Lower leg skin (tissue), 3 donors: ENCODE measurements at regions not wholly inside any gene's neighbourhood (a gene's known extent, or its start where the extent isn't known, plus 50 kb on each side); places are given as distances from the start of the nearest gene placed in this dataset.

Experiments used
- CTCF ChIP-seq, 3 donors: fragments of 450-650 bp; IDR thresholded peaks; one replicate each; pipeline ENCODE4 v1.5.1; 2016; ENCODE audit warnings: antibody characterized with exemption in 3 of 3, mild to moderate bottlenecking in 3 of 3, moderate library complexity in 2 of 3
- POLR2A ChIP-seq, 2 donors: fragments of 450-650 bp; IDR thresholded peaks; one replicate each; pipeline ENCODE4 v1.6.1; 2016 to 2017; ENCODE audit warnings: antibody characterized with exemption in 2 of 2, mild to moderate bottlenecking in 1 of 2, moderate library complexity in 1 of 2

- TF ChIP-seq CTCF (IDR thresholded peaks at IDR 0.05) (no peak), POLR2A (IDR thresholded peaks at IDR 0.05) (no peak)
Observed at GRCh38 chr22:49500076-49500460, 327.6 kb downstream of the BRD1 start.
